IMR-90 (cell line): ENCODE measurements at regions not wholly inside any gene's neighbourhood (a gene's known extent, or its start where the extent isn't known, plus 50 kb on each side); places are given as distances from the start of the nearest gene placed in this dataset.

ENCODE experiments used
- CEBPB ChIP-seq: IDR thresholded peaks from 2 replicates; pipeline ENCODE4 v1.6.1; 2012; ENCODE audit warnings: low read depth, low read length, improper control_type of control experiment
- CTCF ChIP-seq: conservative IDR thresholded peaks from 2 replicates; pipeline ENCODE4 v1.5.1; 2012; ENCODE audit warnings: mild to moderate bottlenecking, low read depth, low read length, improper control_type of control experiment
- FOS ChIP-seq: fragments of 150-350 bp; IDR thresholded peaks from 2 replicates; pipeline ENCODE4 v1.6.1; 2016; ENCODE audit warnings: low read depth, low read length
- MAFK ChIP-seq: IDR thresholded peaks from 2 replicates; pipeline ENCODE4 v1.6.1; 2012; ENCODE audit warnings: low read depth, low read length, improper control_type of control experiment
- MXI1 ChIP-seq: IDR thresholded peaks from 2 replicates; pipeline ENCODE4 v1.6.1; 2012; ENCODE audit warnings: low read depth, mild to moderate bottlenecking, low read length, moderate library complexity, borderline replicate concordance
- NFE2L2 ChIP-seq: fragments of 150-350 bp; IDR thresholded peaks from 2 replicates; pipeline ENCODE4 v1.6.1; 2016; ENCODE audit warnings: low read depth, mild to moderate bottlenecking, low read length
- POLR2A ChIP-seq: IDR thresholded peaks from 2 replicates; pipeline ENCODE4 v1.6.1; 2012; ENCODE audit warnings: mild to moderate bottlenecking, low read depth, low read length
- RAD21 ChIP-seq: IDR thresholded peaks from 2 replicates; pipeline ENCODE4 v1.6.1; 2012; ENCODE audit warnings: low read length, improper control_type of control experiment
- RCOR1 ChIP-seq: IDR thresholded peaks from 2 replicates; pipeline ENCODE4 v1.6.1; 2012; ENCODE audit warnings: mild to moderate bottlenecking, low read length, improper control_type of control experiment; ENCODE audit not compliant: insufficient replicate concordance
- RFX5 ChIP-seq: IDR thresholded peaks from 2 replicates; pipeline ENCODE4 v1.8.0; 2012; ENCODE audit warnings: low read depth, mild to moderate bottlenecking, low read length, moderate library complexity
- SMC3 ChIP-seq: fragments of 150-350 bp; IDR thresholded peaks from 2 replicates; pipeline ENCODE4 v1.6.1; 2016; ENCODE audit warnings: low read depth, mild to moderate bottlenecking, antibody characterized with exemption, low read length, moderate library complexity

GRCh38 chr20:56195946-56196345 is 52.6 kb upstream of the MC3R start:
- TF ChIP-seq CTCF: no peak
- no peak for TF ChIP-seq RCOR1
- no peak for TF ChIP-seq RFX5
- TF ChIP-seq MXI1: no peak
- no peak for TF ChIP-seq NFE2L2
- no peak for TF ChIP-seq RAD21
- TF ChIP-seq SMC3: no peak
- no peak for TF ChIP-seq POLR2A
- no peak for TF ChIP-seq MAFK
- no peak for TF ChIP-seq FOS
- no peak for TF ChIP-seq CEBPB
